Suppressor macrophage treated with lipopolysaccharide for 1 hour (primary cell): ENCODE measurements at regions not wholly inside any gene's neighbourhood (a gene's known extent, or its start where the extent isn't known, plus 50 kb on each side); places are given as distances from the start of the nearest gene placed in this dataset.

Source experiments
- DNase-seq, 3 donors: peaks; one replicate each; pipeline ENCODE4 v3.0.0-alpha.2; 2020 to 2022

DNA sequence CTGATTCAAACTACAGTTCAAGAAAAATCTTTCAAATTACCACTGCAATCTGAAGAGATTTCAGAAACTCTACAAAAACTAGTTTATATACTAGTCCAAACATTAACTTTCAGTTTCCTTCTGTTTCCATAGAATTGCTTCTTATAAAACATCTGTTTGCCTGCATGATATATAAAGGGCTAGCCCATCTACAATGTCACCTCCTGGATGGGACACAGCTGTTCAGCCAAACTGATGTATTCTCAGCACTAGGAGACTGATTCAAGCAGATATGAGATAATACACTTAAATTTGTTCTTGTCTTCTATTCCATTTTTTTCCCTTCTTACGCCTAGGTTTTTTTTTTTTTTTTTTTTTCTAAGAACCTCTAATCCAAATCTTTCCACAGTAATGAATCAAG is 1569.7 kb upstream of the IGFBP7 start:
- DNase-seq = no peak

DNA sequence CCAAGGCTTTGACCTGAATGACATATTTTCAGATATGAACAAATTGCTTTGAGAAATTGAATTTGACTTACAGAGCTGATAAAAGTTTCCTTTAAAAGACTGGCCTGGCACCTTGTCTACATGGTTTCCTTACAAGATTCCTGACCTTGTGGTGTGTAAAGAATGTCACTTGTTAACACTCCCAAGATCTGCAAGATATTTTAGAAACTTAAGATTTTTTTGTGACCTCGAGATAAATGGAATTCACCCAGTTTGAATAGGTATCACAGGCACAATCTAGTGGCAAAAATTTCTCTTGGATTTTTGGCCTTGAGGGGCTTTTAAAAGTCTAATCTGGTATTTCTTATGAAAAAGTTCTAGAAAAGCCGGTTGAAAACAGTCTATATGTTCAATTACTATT is 1568.9 kb upstream of the IGFBP7 start:
- DNase-seq = no peak

DNA sequence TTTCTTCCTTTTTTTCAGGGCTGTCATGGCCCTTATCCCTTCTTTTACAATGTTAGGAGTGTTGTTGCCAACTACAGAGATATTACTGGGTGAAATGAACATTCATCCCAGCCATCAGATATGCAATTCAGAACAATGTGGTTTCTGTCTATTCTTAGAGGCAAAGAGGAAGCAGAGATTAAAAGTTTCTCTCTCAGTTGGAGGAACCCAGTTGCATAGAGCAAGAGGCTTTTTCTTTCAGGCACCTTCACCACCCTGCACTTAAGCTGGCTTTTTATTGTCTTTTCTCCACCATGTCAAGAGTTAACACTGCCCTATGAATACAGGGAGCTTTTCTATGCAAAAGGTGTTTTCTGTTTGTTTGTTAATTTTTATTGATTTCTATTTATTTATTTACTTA is 1559.6 kb upstream of the IGFBP7 start:
- DNase-seq = no peak

DNA sequence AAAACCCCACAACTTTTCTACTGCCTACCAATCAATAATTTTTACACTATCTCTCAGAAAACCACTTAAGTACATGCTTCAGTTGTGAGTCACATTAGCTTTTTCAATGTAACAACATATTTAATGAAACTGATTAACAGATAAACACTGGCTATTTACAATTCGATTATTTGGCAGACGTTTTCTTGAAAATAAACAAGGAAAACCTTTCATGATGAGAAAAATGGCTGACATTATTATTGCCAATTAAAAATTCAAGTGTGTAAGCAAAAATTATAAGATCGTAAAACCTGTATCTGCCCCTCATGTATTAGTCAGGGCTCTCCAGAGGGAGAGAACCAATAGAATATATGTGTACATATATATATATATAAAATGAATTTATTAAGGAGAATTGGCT is 1555.5 kb upstream of the IGFBP7 start:
- DNase-seq = no peak

DNA sequence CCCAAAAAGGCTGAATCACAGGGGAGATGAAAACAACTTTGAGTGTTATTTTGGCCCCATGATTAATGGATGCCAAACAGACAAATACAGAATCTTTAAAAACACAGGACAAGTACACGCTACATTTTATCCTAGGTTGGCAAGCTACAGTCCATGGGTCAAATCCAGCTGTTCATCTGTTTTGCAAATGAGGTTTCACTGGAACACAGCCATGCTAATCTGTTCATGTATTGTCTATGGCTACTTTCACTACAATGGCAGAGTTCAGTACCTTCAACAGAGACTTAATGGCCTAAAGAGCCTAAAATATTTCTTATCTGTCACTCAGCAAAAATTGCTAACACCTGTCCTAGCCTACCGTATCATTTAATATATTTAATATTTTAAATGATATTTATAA is 1548.5 kb upstream of the IGFBP7 start:
- no peak for DNase-seq

DNA sequence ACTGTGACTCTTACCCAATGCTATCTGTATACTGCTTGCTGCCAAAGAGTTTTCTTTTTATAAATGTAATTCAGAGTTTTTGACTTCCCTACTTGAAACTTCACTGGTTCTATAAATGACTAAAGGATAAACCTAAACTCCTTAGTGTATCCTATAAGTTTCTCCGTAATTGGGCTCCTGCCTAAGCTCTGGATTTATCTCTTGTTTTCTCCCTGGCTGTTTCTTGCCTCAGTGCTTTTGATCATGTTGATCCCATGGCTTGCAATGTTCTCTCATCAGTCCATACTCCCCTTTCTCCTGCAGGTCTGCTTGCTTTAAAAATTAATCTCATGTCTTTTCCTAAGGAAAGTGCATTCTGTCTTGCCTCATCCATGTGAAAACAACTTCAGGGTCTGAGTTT is 1543.1 kb upstream of the IGFBP7 start:
- no peak for DNase-seq

DNA sequence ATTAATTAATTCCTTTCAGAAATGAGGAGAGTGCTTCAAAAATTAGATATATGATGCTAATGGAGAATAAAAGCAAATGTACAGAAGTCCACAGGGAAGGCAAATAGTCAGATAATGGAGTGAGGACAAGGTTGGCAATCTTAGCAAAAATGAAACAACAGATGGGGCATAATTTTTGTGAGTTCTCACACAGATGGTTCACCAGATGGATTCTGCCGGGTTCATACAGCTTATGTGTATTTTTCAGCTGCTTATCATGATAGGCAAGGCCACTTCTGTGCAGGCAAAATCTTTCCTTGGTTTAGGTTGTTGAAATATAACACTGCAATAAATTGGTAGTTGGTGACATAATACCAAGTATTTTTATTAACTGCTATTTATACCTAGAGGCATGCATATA is 1539.0 kb upstream of the IGFBP7 start:
- DNase-seq = no peak

DNA sequence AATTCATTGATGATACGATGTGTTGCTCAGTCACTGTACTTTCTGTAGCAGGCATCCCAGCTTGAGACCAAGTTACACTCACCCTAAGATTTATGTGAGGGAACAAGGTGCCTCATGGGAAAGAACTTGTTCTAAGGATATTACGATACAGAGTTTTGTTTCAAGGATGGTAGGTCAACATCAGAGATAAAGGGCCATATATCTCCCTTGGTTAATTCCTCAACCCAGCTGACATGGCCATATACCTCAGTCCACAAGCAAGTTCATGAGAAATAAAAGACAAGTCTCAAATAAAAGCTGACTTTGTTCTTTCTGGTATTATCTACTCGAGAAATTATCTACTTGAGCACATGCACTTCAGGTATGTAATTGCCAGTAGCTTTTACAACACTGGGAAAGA is 1535.9 kb upstream of the IGFBP7 start:
- no peak for DNase-seq

DNA sequence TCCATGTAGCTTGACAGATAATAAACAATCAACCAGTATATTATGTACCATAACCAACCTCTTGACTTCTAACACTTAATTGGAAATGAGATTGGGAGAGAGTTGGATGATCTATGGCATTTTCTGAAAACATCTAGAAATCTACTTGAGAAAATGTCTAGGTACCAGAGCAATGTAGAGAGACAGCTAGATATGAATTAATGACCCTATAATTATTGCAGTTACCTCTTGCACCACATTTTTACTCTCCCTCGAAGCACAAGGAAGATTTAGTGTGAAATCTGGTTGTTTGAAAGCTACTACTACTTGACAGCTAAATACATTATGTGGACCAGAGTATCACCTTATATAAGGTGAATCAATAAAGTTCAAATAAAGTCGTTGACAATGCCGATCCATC is 1534.4 kb upstream of the IGFBP7 start:
- DNase-seq = no peak

DNA sequence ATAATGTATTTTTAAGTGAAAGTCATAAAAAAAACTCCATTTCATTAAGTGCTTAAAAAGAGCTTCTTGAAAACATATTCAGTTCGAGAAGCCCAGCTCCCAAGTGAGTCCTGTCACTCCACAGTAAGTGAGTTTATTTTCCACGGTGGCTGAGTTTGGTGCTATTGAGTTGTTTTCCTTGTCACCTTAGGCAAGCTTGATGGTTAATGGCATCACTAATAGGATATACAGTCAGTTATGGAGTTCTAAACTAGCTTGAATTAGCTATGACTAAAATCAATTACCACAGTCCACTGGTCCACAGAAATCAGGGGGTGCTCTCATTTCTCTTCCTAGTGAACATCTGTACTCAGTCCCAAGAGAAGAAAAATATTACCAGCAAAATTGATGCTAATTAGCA is 1526.2 kb upstream of the IGFBP7 start:
- DNase-seq = no peak

DNA sequence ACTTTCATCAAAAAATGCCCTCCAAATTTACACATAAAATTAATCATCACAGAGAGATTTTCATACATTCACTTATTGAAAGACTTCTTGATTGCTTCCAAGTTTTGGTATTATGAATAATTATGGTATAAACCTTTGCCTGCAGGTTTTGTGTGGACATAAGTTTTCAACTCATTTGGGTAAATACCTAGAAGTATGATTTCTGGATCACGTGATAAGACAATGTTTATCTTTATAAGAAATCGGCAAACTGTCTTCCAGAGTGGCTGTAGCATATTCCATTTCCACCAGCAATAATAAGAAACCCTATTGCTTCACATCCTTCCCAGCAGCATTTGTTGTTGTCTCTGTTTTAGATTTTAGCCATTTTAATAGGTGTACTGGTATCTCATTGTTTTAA is 1507.0 kb upstream of the IGFBP7 start:
- DNase-seq = no peak

DNA sequence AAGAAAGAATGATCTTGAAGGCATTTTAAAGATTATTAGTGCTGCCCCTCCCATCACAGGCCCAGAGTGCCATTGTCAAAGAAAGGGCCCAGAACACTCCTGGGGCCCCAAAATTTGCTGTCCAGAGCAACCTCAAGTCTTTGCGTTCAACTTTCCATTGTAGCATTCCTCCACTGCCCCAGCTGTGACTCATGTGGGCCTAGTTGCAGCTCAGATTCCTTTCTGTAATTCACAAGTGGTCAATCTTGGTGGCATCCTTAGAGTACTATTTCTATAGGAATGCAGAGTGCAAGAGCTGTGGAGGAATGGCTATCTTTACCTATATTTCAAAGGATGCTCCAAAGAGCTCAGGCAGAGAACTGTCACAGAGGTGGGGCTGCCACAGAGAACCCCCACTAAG is 1500.8 kb upstream of the IGFBP7 start:
- no peak for DNase-seq

DNA sequence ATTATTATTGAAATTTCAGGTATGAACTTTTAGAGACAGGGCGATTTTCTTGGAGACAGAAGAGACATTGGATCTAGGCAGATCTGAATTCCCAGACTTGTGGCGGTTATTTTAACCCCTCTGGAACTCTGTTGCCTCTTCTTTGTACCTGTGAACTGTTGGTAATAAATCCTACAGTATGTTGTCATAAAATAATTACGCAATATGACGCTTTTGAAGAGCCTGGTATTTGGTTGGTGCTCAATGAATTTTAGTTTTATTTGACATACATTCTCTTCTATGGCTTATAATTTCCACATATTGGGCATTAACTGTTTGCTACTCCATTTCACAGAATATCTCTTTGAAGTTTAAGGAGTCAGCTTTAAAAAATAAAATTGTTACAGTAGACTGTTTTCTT is 1496.1 kb upstream of the IGFBP7 start:
- DNase-seq = no peak

DNA sequence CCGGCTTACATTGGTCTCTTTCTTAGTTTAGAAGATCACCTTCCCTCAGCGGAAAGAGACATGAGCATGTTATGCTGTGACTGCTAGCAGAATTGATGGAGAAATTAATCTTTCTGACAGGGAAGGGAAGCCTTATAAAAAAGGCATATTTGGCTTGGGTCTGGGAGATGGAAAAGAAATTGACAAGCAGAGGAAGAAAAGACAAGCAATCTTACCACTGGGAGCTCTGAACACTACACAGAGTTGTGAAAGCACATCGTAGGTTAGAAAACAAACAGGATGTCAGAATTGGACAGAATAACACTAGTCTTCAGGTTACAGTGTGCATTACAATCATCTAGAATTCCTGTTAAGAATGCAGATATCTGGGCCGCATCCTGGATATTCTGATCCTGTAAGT is 1493.8 kb upstream of the IGFBP7 start:
- DNase-seq = no peak

DNA sequence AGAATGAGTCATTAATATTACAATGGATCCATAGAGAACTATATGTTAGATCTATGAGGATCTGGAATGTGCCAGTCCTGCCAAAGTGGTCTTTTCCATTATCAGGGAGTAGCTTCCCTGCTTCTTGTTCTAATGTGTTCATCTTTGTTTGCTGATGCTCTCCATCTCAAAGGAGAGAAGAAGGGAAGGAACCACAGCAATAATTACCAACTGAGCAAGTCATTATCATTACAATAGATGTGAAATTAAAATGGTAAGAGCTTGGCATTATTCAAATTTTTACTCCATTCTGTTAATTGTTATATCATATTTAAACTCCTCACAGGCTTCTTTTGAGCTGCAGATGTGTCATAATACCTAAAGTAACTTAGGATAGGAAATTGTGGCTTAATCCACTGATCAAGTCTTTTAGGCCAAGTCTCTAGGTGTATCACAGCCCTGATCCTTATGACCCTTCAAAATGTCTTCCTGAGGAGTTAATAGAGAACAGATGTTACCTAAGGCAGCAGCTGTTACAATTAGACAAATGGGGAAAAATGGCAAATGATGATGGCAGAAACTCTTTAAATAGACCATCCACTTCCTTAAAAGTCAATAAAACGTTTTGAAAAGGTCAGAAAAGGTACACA is 1492.7 kb upstream of the IGFBP7 start:
- DNase-seq = no peak

DNA sequence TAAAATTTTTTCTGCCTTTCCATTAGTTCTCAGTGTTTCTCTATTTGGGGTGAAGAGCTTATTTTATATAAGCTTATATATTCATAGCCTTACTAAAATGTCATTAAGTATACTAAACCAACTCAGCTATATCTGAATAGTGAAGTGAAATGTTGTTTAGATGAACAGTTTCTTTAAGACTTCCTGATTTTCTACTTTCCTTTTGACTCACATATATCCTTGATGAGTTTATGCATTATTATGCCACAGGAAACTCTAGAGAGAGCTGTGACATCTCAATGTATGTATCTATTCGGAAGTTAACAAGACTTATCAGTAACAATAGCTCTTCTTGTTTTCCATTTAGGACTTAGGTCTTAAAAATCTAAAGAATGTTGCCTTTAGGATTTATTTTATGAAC is 1491.8 kb upstream of the IGFBP7 start:
- no peak for DNase-seq

DNA sequence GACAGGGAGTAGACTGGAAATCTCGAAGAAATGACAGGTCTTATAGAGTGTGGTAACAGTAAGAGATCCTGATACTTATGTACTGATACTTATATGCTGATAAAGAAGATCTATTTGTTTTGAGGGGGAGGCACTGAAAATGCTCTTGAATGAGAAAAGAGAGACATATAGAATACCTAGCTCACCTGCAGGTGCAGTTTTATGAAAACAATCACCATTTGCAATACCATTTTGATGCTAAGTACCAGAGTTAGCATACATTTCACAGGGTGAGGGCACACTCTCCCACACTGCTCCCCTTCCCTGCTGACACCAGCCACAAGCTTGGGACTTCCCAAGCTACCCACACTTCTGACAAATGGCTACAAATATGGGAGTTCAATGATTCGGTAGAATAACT is 1490.1 kb upstream of the IGFBP7 start:
- no peak for DNase-seq

DNA sequence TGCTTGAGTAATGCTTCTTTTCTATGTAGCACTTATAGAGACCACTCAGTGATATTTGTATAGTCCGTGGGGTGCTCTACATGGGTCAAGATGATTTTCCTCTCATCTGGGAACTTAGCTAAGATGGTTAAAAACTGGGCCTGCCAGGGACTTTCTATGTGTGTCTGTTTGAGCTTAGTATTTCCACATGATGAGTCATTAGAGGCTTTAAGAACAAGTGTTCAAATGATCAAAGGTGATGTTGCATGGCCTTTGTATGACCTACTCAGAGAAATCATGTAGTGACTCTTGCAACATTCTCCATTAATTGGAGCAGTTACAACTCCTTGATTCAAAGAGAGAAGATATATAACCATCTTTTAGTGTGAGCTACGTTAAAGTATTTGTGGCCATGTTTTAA is 1480.5 kb upstream of the IGFBP7 start:
- no peak for DNase-seq

DNA sequence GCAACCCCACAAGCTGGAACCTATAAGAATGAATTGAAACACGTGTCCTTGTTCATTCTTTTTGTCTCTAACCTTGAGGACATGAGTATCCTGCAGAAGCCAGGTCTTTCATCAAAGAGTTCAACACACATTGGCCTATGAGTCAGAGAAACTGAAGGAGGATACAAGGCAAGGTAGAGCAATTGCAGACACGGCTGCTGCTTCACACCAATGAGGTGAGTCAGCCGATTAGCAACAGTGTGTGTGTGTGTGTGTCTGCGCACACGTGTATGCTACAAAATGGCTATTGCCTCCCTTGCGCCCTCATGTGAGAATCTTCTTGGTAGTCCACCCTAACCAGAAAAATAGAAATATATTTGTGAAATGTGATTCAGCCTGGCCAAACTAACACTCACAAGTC is 1477.7 kb upstream of the IGFBP7 start:
- DNase-seq = no peak

DNA sequence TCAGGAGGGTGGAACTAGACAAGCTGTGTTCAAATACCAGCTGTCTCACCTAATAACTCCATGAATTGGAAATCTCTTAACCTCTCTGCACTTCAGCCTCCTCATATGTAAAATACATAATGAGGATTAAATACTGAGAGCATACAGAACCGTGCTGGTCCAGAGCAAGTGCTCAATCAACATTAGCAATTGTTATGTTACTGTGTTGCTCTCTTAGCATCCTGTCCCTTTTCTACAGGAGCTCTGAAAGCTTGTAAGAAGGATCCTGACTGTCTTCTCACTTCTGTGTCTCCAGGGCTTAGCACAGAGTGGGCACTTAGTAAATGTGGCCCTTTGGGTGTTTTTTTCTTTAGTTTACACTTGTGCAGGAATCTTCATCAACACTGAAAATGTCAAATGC is 1456.1 kb upstream of the IGFBP7 start:
- no peak for DNase-seq

DNA sequence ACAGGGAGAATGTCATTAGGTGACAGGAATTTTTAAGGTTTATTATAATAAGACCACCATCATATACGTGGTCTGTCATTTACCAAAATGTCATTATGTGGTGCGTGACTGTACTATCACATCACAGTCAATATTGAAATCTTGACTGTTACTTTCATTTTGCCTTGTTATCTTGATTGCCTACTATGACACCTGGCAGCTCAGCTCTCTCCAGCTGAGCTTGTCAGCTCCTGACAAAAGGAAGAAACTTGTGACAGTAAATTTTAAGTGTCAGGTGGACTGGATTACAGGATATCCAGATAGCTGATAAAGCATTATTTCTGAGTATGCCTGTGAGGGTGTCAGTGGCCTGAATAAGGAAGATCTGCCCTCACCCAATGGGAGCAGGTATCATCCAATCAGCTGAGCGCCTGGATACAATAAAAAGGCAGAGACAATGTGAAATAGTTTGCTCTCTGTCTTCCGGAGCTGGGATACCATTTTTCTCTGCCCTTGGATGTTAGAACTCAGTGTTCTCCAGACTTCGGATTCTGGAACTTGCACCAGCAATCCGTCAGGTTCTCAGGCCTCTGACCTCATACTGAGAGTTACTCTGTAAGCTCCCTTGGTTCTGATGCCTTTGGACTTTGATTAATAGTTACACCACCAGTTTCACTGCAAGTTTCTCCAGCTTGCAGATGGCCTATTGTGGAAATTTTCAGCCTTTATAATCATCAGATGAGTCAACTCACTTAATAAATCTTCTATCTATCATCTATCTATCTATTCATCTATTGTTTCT is 1454.7 kb upstream of the IGFBP7 start:
- DNase-seq = no peak

DNA sequence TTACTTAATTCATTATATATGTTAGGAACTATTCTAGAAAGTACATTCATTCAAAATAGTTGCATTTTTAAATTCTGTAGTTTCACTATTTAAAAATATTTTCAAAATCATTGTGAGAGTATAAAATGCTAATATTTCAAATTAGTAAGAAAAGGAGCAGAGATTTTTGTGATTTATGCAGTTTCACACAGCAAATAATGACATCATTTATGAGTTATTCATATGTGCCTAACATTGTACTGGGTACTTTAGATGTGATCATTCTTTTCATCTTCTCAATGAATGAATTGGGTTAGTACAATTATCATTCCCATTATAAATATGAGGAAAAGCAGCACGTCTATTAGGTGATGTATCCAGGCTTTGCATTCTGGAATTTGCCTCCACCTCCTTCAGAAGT is 1451.0 kb upstream of the IGFBP7 start:
- no peak for DNase-seq

DNA sequence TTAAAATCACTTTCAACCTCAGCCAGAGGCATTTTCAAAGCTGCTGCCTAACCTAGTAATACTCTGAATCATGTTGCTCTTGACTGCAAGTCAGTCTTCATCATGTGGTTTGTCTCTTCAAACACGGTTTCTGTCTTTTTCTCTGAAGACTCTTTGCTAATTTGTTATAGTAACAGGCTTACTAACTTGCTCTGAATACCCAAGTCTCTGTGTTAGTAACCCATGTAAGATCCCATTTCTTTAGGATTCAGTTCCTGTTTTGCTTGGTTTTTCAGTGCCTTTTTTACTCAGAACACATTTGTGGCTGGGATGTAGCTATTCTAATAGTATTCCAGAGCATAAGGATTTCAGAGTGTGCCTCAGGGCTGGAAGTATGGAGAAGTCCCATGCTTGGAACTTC is 1450.6 kb upstream of the IGFBP7 start:
- no peak for DNase-seq

DNA sequence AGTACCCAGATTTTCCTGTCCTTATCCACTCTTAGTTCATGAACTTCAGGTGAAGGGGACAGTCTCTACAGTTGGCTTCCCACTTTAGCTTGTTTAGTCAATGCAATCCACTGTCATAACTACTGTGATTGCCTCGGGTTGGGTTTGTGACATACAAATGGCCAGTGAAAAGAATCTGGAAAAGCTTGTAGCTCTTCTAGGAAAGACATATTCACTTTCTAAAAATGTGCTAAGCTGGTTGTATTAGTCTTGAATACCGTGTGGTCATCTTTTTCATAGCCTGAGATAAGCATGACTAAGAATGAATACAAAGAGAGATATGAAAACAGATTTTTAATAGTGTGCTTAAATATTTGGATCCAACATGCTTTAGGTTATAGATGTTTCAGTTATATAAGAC is 1443.5 kb upstream of the IGFBP7 start:
- no peak for DNase-seq

DNA sequence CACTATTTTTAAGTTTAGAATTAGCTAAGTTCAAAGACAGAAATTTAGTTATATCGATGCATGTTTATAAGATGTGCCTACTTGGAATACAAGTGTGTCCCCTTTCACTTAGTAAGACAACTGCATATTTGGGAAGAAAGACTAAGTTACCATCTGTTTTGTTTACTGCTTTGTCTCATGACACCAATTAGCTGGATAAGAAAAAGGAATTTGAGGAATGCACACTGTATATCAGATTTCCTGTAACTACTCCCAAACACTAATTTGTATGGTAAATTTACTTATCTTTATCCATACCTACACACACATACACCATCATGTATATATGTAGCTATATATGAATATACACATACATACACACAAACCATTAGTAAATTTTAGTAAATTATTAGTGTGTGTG is 1442.8 kb upstream of the IGFBP7 start:
- DNase-seq = no peak
